ENCODE measurements at regions not wholly inside any gene's neighbourhood (a gene's known extent, or its start where the extent isn't known, plus 50 kb on each side); places are given as distances from the start of the nearest gene placed in this dataset.

DNA sequence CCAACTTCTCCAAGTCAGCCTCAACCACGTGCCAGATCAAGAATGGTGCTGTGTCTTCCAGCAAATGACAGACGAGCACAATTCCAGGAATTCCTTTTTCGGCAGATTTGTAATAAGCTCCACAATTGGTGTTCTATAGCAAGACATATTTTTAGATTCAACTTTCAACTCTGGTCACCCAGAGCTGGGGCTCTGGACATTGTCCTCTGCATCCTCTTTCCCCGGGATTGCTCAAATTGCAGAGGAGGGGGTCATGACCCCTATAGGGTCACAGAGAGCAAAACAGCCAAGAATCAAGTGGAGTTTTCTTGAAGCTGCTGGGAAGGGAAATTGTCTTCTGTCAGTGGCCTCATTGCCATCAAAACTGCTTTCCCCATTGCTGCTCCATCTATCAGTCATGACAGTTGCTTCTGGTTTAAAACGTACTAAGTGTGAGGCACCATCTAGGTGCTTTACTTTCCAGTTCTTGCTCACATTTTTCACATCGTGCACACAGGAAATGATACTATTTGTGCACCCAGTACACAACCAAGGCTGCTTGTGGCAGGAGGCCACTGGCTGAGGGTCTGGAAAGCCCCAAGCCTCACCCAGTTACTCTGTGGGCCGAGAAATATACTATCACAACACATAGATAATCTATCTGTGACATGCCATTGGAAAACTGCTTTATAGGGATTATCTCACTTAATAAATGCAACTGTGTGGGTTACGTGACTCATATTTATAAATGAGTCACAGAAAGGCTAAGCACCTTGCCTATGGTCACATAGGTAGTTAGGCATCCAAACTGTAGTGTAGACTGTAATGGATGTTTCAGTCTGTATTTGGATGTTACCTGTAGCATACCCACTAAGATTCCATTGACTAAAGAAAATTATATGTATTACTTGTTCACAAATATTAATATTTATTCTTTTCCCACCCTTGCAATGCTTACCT lies 91.7 kb upstream of the PHOX2B start:
- H3K9me2 ChIP-seq (replicated peaks; ENCODE audit: insufficient read depth) = no peaks in the 10 kb centered on the region
- TF ChIP-seq, protein P1, sequence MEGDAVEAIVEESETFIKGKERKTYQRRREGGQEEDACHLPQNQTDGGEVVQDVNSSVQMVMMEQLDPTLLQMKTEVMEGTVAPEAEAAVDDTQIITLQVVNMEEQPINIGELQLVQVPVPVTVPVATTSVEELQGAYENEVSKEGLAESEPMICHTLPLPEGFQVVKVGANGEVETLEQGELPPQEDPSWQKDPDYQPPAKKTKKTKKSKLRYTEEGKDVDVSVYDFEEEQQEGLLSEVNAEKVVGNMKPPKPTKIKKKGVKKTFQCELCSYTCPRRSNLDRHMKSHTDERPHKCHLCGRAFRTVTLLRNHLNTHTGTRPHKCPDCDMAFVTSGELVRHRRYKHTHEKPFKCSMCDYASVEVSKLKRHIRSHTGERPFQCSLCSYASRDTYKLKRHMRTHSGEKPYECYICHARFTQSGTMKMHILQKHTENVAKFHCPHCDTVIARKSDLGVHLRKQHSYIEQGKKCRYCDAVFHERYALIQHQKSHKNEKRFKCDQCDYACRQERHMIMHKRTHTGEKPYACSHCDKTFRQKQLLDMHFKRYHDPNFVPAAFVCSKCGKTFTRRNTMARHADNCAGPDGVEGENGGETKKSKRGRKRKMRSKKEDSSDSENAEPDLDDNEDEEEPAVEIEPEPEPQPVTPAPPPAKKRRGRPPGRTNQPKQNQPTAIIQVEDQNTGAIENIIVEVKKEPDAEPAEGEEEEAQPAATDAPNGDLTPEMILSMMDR (IDR thresholded peaks at IDR 0.05; ENCODE audit: poor library complexity) = no peak
- no peak for TF ChIP-seq EZH2phosphoT487 (IDR thresholded peaks at IDR 0.05; ENCODE audit: low read depth, severe bottlenecking, unreplicated experiment)
- TF ChIP-seq EZH2 (IDR thresholded peaks at IDR 0.05; ENCODE audit: borderline replicate concordance) = no peak
- no peaks in the 10 kb centered on the region for H3K36me3 ChIP-seq (replicated peaks; ENCODE audit: insufficient read depth, low read depth)
- no peaks in the 10 kb centered on the region for H3K79me2 ChIP-seq
- 55% methylated on average over 8 of the region's 8 CpGs for WGBS (ENCODE audit: low lambda C conversion rate, missing lambda C conversion rate)
- no peaks in the 10 kb centered on the region for H4K20me1 ChIP-seq (ENCODE audit: insufficient read depth, poor library complexity, severe bottlenecking)
- no peak overlapping the region for H3K4me2 ChIP-seq
- H3K27me3 ChIP-seq = no peaks in the 10 kb centered on the region
- no peaks in the 10 kb centered on the region for H3K9me3 ChIP-seq (ENCODE audit: low read depth)
- H3K27ac ChIP-seq = no peak overlapping the region
- H3K4me1 ChIP-seq (ENCODE audit: insufficient read depth) = no peaks in the 10 kb centered on the region
- DNase-seq (ENCODE audit: low spot score) = no peak
- no peak overlapping the region for H2AFZ ChIP-seq
- no peak overlapping the region for H3K4me3 ChIP-seq

DNA sequence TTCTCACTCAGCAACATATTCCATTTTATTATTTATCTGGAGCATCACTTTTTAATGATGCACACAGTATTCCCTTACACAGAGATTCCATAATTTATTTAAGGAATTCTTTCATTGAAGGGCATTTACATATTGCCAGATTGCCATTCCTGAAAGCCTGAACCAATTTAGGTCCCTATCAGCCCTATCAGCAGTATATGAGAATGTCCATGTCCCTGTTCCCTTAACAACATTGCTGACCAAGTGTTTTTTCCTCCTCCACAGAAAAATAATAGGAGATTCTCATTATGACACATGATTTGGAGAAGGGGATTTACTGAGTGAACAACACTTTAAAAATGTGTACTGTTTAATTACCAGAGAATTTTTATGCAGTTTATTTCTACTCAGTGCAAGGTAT lies 90.1 kb upstream of the PHOX2B start:
- Histone ChIP-seq H3K27ac (no peak overlapping the region), H3K4me3 (no peak overlapping the region), H3K79me2 (no peaks in the 10 kb centered on the region), H3K4me2 (no peak overlapping the region), H4K20me1 (ENCODE audit: insufficient read depth, poor library complexity, severe bottlenecking) (no peaks in the 10 kb centered on the region), H3K4me1 (ENCODE audit: insufficient read depth) (no peaks in the 10 kb centered on the region), H3K36me3 (replicated peaks; ENCODE audit: insufficient read depth, low read depth) (no peaks in the 10 kb centered on the region), H3K9me2 (replicated peaks; ENCODE audit: insufficient read depth) (no peaks in the 10 kb centered on the region), H3K9me3 (ENCODE audit: low read depth) (no peaks in the 10 kb centered on the region), H3K27me3 (no peaks in the 10 kb centered on the region), H2AFZ (no peak overlapping the region)
- no peak for DNase-seq (ENCODE audit: low spot score)
- TF ChIP-seq, protein P1 (IDR thresholded peaks at IDR 0.05; ENCODE audit: poor library complexity) = no peak
- TF ChIP-seq EZH2phosphoT487 (IDR thresholded peaks at IDR 0.05; ENCODE audit: low read depth, severe bottlenecking, unreplicated experiment) = no peak
- TF ChIP-seq EZH2 (IDR thresholded peaks at IDR 0.05; ENCODE audit: borderline replicate concordance) = no peak

DNA sequence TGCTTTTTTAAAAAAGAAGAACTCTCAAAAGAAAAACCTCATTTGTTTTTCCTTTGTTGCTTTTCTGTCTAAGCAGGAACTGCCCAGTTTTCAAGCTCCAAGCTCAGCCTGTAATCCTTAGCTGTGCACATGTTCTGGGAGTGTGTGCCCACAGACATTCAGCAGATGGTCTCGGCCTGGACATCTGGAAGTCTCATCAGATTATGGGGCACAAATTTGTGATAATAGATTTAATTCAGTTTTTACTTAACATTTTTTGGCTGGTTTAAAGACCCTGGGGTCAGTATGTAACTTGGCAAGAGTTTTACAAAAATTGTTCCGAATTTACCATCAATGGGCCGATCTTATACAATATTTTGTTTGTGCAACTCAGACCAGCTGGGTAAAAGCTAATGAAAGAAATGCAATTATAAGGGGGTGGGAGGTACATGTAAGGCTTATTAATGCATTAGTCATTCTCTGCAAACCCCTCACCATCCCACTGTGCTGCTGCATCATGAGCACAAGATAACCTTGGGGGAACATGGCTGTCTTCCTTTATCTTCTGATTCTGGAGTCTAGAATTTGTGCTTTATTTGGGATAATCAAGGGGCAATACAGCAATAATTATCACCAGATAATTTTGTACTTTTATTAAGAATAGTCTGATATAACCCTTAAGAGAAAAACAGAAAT lies 86.9 kb upstream of the PHOX2B start:
- peaks cover 9% of the 10 kb centered on the region for H3K27me3 ChIP-seq
- no peak overlapping the region for H3K4me2 ChIP-seq
- no peak overlapping the region for H2AFZ ChIP-seq
- H3K79me2 ChIP-seq = no peaks in the 10 kb centered on the region
- no peaks in the 10 kb centered on the region for H3K9me2 ChIP-seq (replicated peaks; ENCODE audit: insufficient read depth)
- no peak overlapping the region for H3K27ac ChIP-seq
- no peaks in the 10 kb centered on the region for H3K9me3 ChIP-seq (ENCODE audit: low read depth)
- no peak for DNase-seq (ENCODE audit: low spot score)
- no peaks in the 10 kb centered on the region for H4K20me1 ChIP-seq (ENCODE audit: insufficient read depth, poor library complexity, severe bottlenecking)
- no peaks in the 10 kb centered on the region for H3K4me1 ChIP-seq (ENCODE audit: insufficient read depth)
- 90% methylated on average over 3 of the region's 3 CpGs for WGBS (ENCODE audit: low lambda C conversion rate, missing lambda C conversion rate)
- no peaks in the 10 kb centered on the region for H3K36me3 ChIP-seq (replicated peaks; ENCODE audit: insufficient read depth, low read depth)
- no peak overlapping the region for H3K4me3 ChIP-seq
- no peak for TF ChIP-seq EZH2phosphoT487 (IDR thresholded peaks at IDR 0.05; ENCODE audit: low read depth, severe bottlenecking, unreplicated experiment)
- TF ChIP-seq, protein P1 (IDR thresholded peaks at IDR 0.05; ENCODE audit: poor library complexity) = no peak
- no peak for TF ChIP-seq EZH2 (IDR thresholded peaks at IDR 0.05; ENCODE audit: borderline replicate concordance)

Data from hepatocyte (in vitro differentiated cells).